CD4-positive, alpha-beta T cell treated with Interferon alpha-2 for 1 hour (primary cell): ENCODE measurements at regions not wholly inside any gene's neighbourhood (a gene's known extent, or its start where the extent isn't known, plus 50 kb on each side); places are given as distances from the start of the nearest gene placed in this dataset.
"Not testable (repeated sequence)": the region's sequence is repeated elsewhere in the genome, so short reads cannot be mapped to it uniquely, and the experiment has no call there.

Experiments
- DNase-seq, 2 donors: peaks; one replicate each; pipeline ENCODE4 v3.0.0-alpha.2; 2020 to 2022

DNA sequence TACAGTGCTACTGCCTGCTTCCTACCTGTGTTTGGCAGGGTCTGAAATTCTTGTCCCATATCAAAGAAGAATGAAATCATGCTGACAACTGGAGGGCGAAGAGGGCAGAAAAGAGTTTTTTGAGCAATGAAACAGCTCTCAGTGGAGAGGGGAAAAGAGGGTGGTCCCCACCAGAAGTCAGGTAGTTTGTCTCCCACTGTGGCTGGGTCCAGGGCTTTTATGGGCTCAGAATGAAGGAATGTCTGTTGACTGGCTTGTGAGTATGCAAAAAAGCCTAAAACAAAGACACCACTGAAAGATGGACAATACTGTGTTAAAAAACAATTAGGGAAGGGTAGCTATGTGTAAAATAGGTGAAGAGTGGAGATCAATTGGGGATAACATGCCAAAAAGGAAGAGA, 115.0 kb downstream of the ADAM29 start:
- no peak for DNase-seq

DNA sequence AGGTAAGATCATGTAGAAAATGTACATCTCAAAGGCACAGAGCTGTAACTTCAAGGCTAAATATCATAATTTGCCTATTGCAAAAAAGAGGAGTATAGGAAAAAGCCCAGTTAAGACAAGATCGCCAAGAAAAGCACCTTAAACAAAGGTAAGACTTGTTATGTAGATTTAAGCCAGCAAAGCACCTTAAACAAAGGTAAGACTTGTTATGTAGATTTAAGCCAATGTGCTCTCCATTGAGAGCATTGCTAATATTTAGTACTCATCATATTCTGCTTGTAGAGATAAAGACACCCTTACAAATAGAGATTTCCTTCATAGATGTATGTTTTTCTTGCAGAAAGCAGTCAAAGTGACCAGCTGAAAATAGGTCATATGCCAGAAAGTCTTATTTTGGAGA, 115.8 kb downstream of the ADAM29 start:
- DNase-seq: no peak

DNA sequence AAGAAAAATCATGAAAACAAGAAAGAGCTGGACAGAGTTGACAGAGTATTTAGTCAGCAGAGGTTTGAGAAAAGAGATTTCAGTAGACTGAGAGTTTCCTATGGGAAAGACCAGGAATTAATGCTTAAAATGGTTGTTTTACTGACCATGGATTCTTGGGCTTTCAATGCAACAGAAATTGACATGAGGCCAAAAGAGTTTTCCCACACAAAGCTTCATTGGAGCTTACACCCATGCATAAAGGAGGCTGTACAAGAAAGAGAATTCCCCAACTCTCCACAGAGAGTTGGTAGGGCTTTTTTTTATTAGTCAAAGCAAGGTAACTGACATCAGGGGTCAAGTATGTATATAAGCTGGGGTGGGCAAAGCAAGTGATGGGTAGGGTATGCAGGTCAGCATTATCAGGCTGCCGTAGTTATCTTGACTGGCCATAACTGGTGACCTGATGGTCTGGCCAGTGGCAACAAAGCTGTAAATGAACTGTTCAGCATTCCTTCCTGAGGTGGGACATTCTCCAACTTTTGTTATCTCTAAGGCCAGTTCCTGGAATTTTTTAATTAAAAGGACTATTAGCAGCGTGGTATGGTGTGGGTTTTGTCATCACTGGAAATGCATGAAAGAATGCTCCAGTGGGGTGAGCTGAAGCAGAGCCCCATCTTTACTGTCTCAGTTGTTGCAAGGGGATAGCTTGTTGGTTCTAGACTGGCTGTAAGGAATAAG, 117.0 kb downstream of the ADAM29 start:
- no peak for DNase-seq

DNA sequence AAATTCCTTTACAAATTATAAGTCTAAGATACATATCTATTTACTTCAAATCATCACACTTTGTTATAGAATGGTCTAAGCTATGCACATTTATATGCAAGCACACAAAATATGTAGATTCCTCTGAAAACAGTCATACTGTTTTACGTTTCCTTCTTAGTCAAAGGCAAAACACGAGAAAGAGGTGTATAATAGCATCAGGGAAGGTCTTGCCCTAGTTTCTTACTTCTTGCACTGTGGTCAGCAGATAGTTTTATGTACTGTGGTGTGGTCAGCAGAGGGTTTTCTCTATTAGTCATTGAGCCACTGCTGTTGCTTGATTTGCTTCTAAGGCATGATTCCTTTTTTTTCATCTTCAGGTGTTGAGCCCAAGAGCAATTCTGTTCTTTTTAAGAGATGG, 117.7 kb downstream of the ADAM29 start:
- DNase-seq: no peak

DNA sequence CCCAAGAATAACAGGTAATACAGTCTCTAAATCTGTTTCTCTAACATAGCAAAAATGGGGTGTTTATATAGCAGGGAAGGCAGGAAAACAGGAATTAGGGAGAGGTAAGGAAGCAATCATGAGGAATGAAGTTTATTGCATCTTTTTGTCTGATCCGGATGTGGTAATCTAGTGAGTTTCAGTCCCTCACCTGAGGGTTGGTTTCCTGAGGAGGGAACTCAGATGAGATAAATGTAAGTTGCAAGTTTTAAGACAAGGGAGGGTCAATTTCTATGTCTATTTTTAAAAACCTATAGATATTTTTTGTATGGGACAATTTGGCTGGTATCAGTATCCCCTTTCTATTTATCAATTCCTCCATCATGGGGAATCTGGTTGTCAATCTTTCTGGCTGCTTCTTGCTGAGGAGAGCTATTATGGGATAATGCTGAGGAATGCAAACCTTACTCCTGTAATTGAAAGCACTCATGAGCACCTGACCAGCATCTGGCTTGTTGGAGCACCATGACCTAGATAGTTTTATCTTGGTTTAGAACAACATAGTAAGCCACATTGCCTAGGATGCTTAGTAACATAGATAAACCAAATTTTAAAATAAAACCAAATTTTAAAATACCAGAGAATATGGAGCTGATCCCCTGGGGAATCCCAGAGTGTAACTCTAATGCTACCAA, 130.1 kb downstream of the ADAM29 start:
- no peak for DNase-seq

DNA sequence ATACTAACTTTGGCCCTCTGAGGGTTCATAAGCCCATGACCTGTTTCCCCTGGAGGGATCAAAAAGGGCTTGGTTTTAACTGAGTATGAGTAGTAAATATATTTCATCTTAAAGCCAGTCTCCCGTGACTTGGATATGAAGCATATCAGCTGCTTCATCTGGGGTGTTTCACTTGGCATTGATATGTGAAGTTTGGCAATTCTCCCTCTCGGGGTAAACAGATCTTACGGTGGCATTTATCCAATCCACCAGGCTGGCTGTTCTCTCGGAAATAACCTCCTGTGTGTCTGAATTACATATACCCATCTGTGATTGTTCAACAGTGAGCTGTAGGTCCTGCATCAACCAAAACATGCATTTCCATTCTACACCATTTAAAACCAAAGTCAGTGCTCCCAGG, 130.7 kb downstream of the ADAM29 start:
- DNase-seq: no peak

DNA sequence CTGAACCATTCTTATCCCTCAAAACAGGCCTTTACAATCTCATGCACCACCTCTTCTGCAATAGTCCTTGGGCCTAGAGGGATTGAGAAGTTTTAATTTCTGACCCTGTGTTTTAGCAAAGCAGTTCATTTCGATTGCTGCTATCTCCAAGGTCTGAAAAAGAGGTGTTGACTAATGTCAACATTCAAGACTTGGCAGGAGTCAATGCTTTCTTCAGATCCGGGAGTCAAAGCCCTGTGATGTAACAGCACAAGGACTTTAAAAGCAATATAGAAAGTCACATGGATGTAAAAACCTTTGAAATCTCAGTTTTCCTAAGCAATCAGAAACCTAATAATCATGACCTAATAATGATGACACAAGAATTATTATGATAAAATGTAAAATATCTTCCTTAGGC, 133.8 kb downstream of the ADAM29 start:
- DNase-seq: no peak

DNA sequence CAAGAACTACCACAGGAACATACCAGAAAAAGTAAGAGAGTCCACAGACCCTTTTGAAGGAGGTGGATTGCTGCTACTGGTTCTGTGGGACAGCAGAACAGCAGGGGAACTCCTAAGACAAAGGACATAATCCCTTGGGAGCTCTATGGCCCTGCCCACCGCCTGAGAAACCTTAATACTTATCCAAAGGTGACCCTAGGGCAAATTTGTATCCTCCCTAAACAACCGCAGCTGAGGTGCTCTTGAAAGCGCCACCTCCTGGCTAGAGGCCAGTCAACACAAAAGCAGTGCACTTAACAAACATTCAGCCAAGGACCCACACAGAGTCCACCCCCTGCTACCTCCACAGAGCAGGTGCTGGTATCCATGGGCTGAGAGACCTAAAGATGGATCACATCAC, 136.8 kb downstream of the ADAM29 start:
- no peak for DNase-seq

DNA sequence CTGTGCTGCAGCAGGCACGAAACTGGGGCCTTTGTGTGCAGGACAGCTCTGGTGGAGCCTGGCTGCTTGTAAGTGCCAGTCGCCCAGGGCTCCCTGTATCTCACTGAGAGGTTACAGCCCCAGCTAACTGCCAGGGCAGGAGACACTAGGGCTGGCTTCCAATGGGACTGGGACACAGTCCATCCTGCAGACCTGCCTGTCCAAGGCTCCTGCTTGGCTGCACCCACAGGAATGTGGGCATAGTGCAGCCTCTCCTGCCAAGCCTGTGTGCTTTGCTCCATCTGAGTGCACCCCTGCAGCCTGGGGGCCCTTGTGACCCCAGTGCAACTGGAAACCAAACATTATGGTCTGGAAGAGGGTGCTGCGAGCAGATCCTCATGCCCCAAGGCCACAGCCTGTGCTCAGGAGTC, 144.0 kb downstream of the ADAM29 start:
- no peak for DNase-seq

DNA sequence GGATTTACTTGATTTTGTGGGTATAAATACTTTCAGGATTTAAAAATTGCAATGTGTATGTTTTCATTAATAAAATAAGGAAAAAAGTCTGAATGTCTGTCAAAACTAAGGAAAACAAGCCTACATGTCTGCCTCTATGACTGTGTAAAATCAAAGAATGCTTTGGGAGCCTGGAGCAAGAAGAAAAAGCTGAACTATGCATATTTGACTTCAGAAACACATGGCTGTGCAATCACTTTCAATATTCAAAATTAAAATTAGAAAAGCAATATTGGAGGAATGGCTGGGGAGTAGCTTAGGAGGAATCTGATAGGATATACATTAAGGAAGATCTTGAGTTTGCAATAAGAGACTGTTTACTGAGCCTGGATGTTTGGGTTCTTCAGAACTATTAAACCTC, 147.1 kb downstream of the ADAM29 start:
- DNase-seq: no peak

DNA sequence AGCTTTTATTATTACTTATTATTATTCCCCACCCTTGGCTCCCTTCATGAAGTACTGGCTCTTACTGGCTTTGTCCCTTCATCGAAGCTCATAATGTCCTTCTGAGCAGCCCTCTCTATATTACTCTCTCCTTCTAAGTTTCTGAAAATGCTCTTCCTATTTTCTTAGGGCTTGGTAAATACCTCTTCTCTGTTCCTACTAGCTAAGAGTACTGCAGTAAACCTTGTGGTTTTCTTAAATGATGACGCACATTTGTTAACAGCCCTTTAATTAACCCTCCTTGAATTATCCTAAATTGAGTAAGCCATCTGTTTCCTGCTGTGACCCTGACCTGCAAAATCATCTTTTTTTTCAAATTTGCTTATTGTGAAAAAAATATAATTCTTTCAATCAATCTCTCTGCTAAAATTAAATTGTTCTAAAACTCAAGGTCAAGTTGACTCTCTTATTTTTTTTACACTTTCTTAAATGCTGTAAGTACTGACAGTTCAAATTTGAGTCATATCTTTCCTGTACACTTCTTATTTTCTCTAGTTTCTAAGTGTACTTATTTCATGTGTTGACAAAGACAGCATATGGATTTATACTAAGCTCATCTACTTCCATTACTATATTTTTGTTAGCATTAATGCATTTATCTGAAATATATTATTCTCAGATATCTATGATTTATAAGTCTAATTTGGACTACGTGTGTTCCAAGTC, 148.9 kb downstream of the ADAM29 start:
- DNase-seq: no peak

DNA sequence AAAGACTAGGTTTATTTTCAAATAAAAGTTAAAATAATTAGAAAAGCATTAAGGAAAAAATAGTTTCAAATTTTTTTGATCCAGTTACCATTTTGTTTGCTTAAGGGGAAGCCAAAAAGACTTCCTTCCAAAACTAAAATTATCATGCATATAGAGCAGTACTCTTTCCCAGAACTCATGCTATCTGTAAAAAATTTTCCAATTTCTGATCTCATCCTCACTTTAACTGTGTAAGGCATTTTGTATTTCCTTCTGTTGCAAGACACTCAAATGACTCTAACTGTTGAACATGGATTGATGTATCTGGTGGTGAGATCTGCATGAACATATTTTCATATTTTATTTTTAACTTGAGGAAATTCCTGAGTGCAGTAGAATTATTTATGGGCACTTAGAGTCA, 150.1 kb downstream of the ADAM29 start:
- DNase-seq: no peak

DNA sequence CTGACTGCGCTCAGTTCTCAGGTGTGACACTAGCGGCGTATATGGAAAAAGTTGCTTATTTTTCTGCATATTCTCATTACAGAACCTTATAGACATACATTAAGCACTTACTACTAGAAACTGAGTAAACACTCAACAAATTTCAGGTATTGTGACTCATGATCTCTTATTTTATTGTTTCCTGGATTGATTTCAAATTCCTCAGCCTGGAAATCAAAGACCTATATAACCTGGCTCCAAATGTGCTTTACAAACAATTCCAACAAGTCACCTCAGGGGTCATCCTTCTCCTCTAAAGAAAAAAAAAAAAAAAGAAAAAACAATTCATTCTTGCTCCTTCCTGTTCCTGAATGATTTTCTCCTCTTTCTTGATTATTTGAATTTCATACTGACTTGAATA, 152.3 kb downstream of the ADAM29 start:
- DNase-seq: no peak

DNA sequence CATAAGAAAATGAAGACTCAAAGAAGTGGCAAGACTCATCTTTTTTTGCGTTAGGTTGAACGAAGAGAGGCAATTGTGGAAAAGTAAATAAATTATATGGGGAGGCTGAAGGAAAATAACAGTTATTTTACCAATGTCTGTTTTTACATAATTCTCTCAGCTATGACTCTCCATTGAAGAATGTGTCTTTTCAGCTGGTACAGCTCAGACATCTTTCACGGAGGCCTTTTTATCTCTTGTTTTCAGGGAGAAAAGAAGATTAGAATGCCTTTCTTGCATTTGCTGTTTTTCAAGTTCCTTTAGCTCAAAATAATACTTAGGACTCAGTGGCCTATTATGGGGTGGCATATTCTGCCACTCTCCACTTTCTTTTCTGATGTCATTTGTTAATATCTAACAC, 153.0 kb downstream of the ADAM29 start:
- no peak for DNase-seq

DNA sequence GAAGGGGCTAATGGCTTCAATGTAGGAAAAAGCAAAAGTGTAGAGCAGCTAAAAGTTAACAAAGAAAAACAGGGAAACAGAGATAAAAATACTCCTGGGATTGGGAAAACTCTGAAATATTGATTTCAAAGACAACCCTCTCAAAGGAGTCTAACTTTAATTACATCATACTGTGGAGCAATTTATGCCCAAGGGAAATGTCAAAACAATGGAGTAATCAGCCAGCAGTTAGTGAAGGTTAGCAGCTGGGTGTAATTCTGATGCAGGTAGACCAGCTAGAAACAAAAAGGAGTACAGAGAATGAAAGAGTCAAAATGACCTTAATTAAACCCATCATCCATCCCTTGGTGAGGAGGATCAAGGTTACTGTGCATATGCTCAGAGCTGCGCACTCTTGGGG, 169.0 kb downstream of the ADAM29 start:
- no peak for DNase-seq

DNA sequence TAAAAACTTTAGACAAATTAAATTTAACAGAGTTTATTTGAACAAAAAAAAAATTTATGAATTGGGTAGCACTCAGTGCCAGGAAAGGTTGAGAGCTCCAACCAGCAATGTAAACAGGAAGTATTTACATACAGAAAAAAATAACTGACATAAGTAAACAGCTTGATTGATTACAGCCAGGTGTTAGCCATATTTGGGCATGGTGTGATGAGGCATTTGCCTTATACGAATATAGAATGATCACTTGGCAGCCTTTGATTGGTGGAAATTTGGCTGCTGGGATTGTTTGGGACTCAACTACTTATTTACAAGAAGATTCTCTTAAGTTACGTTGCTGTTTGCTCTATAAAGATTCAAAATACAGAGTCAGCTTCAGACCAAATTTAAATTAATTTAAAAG, 172.0 kb downstream of the ADAM29 start:
- DNase-seq: no peak

DNA sequence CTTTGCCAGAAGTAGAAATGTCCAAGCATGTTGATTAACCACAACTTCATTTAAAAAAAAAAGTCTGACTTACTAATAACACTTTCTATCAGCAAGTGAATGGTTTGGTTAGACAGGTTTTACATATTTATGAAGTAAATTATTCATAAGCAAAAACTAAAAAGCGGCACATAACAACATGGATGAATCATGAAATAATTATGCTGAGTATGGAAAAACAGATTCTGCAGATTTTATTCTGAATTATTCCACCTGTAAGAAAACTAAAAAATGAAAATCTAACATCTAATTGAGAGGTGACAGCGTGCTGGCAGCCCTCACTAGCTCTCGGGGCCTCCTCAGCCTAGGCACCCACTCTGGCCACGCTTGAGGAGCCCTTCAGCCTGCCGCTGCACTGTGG, 173.5 kb downstream of the ADAM29 start:
- DNase-seq: no peak

DNA sequence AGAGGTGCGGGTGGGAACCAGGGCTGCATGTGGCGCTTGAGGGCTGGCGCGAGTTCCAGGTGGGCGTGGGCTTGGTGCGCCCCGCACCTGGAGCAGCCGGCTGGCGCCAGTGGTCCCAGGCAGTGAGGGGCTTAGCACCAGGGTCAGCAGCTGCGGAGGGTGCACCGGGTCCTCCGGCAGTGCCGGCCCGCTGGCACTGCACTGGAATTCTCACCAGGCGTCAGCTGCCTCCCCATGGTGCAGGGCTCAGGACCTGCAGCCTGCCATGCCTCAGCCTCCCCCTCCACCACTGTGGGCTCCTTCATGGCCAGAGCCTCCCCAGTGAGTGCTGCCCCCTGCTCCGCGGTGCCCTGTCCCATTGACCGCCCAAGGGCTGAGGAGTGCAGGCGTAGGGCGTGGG, 174.0 kb downstream of the ADAM29 start:
- DNase-seq: no peak

DNA sequence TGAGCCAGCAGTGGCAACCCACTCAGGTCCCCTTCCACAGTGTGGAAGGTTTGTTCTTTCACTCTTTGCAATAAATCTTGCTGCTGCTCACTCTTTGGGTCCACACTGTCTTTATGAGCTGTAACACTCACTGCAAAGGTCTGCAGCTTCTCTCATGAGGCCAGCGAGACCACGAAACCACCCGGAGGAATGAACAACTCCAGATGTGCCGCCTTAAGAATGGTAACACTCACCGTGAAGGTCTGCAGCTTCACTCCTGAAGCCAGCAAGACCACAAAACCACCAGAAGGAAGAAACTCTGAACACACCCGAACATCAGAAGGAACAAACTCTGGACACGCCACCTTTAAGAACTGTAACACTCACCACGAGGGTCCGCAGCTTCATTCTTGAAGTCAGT, 174.9 kb downstream of the ADAM29 start:
- DNase-seq: not testable (repeated sequence)

DNA sequence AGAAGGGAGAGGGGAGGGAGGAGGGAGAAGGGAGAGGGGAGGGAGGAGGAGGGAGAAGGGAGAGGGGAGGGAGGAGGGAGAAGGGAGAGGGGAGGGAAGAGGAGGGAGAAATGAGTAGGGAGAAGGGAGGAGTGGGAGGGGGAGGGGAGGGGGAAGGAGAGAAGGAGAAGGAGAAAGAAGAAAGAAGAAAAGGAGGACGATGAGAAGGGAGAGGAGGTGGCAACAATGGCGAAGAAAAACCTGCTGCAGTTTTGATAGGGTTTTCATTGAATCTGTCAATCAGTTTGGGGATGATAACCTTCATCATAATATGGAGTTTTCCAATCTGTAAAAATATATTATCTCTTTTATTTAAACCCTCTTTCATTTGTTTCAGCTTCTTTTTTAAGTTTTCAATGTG, 185.2 kb downstream of the ADAM29 start:
- no peak for DNase-seq

DNA sequence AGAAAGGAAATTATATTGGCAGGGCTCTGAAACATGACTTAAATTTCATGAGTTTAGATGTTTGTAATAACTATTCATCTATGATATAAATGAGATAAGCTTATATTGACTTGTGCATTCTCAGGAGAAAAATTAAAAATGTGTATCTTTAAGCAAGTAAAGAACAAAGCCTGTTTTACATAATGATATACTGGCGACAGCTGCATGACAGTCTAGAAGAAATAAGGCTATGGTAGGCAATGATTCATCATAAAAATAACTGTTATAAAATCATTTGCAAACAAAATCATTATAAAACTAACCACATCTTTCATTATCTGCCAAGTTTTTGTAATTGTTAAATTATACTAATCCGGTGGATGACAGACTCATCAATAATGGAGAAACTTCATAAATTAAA, 188.1 kb downstream of the ADAM29 start:
- no peak for DNase-seq

DNA sequence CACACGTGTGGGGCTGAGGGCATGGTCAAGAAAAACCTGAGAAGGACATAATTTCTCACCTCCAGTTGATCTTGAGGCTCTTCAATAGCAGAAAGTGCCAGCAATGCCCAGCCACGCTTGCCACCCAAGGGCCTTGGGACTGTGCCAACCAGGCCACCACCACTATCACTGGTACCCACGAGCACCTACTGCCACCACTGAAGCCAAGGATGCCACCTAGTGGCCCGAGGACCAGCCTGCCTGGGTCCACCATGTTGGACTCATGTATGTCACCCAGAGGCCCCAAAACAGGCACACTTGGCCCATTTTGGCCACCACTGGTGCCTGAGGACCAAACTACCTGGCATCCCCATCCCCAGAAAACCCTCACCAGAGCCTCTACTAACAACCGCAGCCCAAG, 191.8 kb downstream of the ADAM29 start:
- no peak for DNase-seq

DNA sequence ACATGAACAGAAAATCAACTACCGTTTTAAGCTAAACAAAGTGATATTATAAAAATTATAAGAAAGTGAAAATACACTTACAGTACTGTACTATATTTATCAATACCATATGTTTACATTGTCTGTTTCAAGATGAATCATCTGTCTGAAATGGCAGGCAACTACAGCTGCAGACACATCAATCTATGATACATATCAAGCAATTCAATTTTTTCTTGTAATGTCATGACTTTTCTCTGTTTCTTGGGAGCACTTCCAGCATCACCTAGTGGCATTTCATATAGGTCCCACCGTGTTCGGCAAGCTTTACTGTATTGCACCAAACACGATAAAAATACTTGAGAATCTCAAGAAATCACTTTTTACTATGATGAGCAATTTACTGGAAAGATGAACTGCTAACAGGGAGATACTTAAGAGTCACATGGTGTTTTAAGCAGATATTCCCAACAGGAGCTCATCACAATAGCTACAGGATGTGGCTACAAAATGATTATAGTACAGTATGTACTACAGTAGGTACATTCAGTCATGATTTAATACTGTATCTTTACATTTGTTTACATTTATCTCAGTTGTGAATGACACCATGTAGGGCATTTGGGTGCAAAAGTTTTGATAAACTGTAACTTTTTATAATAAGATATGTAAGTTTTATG, 207.4 kb downstream of the ADAM29 start:
- no peak for DNase-seq

DNA sequence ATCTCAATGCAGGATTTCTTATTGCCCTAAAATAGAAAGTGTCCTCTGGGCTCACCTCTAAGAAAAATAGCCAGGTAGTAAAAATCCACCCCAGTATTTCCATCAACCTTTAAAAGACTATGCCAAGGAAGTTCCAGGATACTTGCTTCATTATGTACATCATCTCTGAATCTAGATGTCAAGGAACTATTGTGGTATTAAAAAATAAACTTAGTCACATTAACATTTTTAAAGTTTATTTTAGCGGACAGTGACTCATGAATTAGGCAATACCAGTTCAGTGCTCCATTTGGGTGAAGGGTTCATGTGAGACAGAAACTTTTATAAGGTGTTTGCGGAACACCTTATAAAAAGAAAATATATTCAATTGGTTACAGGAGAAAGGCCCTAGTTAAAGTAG, 209.2 kb downstream of the ADAM29 start:
- DNase-seq: no peak
